ENCODE measurements at regions not wholly inside any gene's neighbourhood (a gene's known extent, or its start where the extent isn't known, plus 50 kb on each side); places are given as distances from the start of the nearest gene placed in this dataset.
"Not testable (repeated sequence)": the region's sequence is repeated elsewhere in the genome, so short reads cannot be mapped to it uniquely, and the experiment has no call there.

GRCh38 chr10:29715296-29715695 lies 80.5 kb upstream of the SVIL start:
- DNase-seq (ENCODE audit: extremely low read depth in 1 of 11, low read depth in 9 of 11, low spot score in 4 of 11): no peak

- no peak for DNase-seq (ENCODE audit: extremely low read depth in 1 of 11, low read depth in 9 of 11, low spot score in 4 of 11)
Measured at GRCh38 chr10:29714096-29714874, 79.5 kb upstream of the SVIL start.

- no peak for DNase-seq (ENCODE audit: extremely low read depth in 1 of 11, low read depth in 9 of 11, low spot score in 4 of 11)
Measured at GRCh38 chr10:29713450-29713849, 78.7 kb upstream of the SVIL start.

- DNase-seq (ENCODE audit: extremely low read depth in 1 of 11, low read depth in 9 of 11, low spot score in 4 of 11): peak in 2 of 11 donors; percentile 29 to 39
Measured at GRCh38 chr10:29712108-29712507, 77.3 kb upstream of the SVIL start.

- DNase-seq (ENCODE audit: extremely low read depth in 1 of 11, low read depth in 9 of 11, low spot score in 4 of 11): no peak
Measured at GRCh38 chr10:29710128-29710527, 75.4 kb upstream of the SVIL start.

GRCh38 chr10:29709484-29710002 lies 74.8 kb upstream of the SVIL start:
- DNase-seq (ENCODE audit: extremely low read depth in 1 of 11, low read depth in 9 of 11, low spot score in 4 of 11): no peak

- DNase-seq (ENCODE audit: extremely low read depth in 1 of 11, low read depth in 9 of 11, low spot score in 4 of 11): no peak
Measured at GRCh38 chr10:29703271-29703670, 68.5 kb upstream of the SVIL start.

GRCh38 chr10:29702273-29703164 lies 67.7 kb upstream of the SVIL start:
- no peak for DNase-seq (ENCODE audit: extremely low read depth in 1 of 11, low read depth in 9 of 11, low spot score in 4 of 11)

GRCh38 chr10:29701306-29701705 lies 66.5 kb upstream of the SVIL start:
- no peak for DNase-seq (ENCODE audit: extremely low read depth in 1 of 11, low read depth in 9 of 11, low spot score in 4 of 11)

- DNase-seq (ENCODE audit: extremely low read depth in 1 of 11, low read depth in 9 of 11, low spot score in 4 of 11): no peak
Measured at GRCh38 chr10:29699621-29700020, 64.8 kb upstream of the SVIL start.

- DNase-seq (ENCODE audit: extremely low read depth in 1 of 11, low read depth in 9 of 11, low spot score in 4 of 11): no peak
Measured at GRCh38 chr10:29698773-29699490, 64.2 kb upstream of the SVIL start.

- not testable (repeated sequence) for DNase-seq (ENCODE audit: extremely low read depth in 1 of 11, low read depth in 9 of 11, low spot score in 4 of 11)
Measured at GRCh38 chr10:29696581-29696980, 61.8 kb upstream of the SVIL start.

GRCh38 chr10:29694121-29694520 lies 59.4 kb upstream of the SVIL start:
- no peak for DNase-seq (ENCODE audit: extremely low read depth in 1 of 11, low read depth in 9 of 11, low spot score in 4 of 11)

- DNase-seq (ENCODE audit: extremely low read depth in 1 of 11, low read depth in 9 of 11, low spot score in 4 of 11): no peak
Measured at GRCh38 chr10:29692121-29692539, 57.4 kb upstream of the SVIL start.

GRCh38 chr10:29691564-29692072 lies 56.8 kb upstream of the SVIL start:
- no peak for DNase-seq (ENCODE audit: extremely low read depth in 1 of 11, low read depth in 9 of 11, low spot score in 4 of 11)

- no peak for DNase-seq (ENCODE audit: extremely low read depth in 1 of 11, low read depth in 9 of 11, low spot score in 4 of 11)
Measured at GRCh38 chr10:29689001-29689400, 54.2 kb upstream of the SVIL start.

- DNase-seq (ENCODE audit: extremely low read depth in 1 of 11, low read depth in 9 of 11, low spot score in 4 of 11): peak; percentile 42 to 88 (median 72)
Measured at GRCh38 chr10:29688230-29688661, 53.5 kb upstream of the SVIL start.

- DNase-seq (ENCODE audit: extremely low read depth in 1 of 11, low read depth in 9 of 11, low spot score in 4 of 11): peak in 1 of 11 donors; percentile 15
Measured at GRCh38 chr10:29687421-29688164, 52.8 kb upstream of the SVIL start.

All from renal cortex interstitium (tissue), 11 donors.